ENCODE measurements at regions not wholly inside any gene's neighbourhood (a gene's known extent, or its start where the extent isn't known, plus 50 kb on each side); places are given as distances from the start of the nearest gene placed in this dataset.

DNA sequence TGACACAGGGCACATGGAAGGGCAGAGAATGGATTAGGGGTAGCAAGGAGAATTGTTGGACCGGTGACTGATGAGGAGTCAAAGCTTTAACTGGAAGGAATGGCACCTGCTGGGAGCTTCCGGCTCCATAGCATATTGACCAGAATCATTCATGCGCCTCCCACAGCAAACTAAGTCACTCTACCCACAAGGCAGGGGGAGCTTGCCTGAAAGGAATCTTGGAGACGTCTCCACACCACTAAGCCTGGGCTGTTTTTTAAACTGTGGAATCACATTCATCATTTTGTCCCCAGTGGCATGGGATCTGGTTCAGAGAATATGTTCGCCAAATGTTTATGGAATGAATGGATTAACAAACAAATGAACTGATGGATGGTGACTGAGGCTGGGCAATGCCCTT lies 57.0 kb upstream of the ITGA11 start:
- WGBS, result 76% methylated on average over 5 of the region's 5 CpGs

DNA sequence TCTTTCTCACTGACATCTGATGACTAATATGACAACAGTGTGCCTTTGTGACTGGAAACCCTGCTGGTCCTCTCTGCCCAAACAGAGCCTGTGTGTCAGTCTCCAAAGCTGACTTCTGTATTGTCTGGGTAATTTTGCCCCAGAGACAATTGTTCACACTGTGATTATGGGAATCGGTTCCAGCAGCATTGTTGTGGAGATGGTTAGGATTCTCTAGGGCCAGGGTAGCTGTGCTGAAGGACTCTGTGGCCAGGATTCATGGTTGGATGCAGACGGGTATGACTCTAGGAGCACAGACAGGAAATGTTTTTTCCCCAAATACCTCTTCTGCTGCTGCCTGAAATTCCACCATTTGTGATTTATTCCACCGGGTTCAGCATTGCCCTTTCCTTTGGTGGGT lies 57.5 kb upstream of the ITGA11 start:
- Histone ChIP-seq H3K27ac (ENCODE audit: low read depth in 1 of 2, low read length in 2 of 2) (no peak overlapping the region), H3K27me3 (ENCODE audit: control insufficient read depth in 4 of 4, insufficient read depth in 4 of 4, low read length in 3 of 4) (peaks cover 0 to 5% (median 1%) of the 10 kb centered on the region in 4 donors), H3K4me1 (ENCODE audit: control insufficient read depth in 4 of 4, insufficient read depth in 4 of 4, low read length in 3 of 4) (no peaks in the 10 kb centered on the region), H3K36me3 (ENCODE audit: control insufficient read depth in 4 of 4, insufficient read depth in 3 of 4, low read depth in 1 of 4, low read length in 3 of 4) (no peaks in the 10 kb centered on the region), H3K9me3 (ENCODE audit: control insufficient read depth in 4 of 4, low read length in 3 of 4) (no peaks in the 10 kb centered on the region), H3K4me3 (ENCODE audit: low read depth in 1 of 3, low read length in 3 of 3) (no peak overlapping the region), H3K9ac (ENCODE audit: low read depth in 1 of 2, low read length in 2 of 2) (no peak overlapping the region)
- no peak for DNase-seq (ENCODE audit: low spot score)
- WGBS, result 53% methylated on average over 3 of the region's 3 CpGs
- TF ChIP-seq, protein P1, sequence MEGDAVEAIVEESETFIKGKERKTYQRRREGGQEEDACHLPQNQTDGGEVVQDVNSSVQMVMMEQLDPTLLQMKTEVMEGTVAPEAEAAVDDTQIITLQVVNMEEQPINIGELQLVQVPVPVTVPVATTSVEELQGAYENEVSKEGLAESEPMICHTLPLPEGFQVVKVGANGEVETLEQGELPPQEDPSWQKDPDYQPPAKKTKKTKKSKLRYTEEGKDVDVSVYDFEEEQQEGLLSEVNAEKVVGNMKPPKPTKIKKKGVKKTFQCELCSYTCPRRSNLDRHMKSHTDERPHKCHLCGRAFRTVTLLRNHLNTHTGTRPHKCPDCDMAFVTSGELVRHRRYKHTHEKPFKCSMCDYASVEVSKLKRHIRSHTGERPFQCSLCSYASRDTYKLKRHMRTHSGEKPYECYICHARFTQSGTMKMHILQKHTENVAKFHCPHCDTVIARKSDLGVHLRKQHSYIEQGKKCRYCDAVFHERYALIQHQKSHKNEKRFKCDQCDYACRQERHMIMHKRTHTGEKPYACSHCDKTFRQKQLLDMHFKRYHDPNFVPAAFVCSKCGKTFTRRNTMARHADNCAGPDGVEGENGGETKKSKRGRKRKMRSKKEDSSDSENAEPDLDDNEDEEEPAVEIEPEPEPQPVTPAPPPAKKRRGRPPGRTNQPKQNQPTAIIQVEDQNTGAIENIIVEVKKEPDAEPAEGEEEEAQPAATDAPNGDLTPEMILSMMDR (IDR thresholded peaks at IDR 0.05; ENCODE audit: low read depth, low read length, missing input control), result no peak
- TF ChIP-seq, protein P2, sequence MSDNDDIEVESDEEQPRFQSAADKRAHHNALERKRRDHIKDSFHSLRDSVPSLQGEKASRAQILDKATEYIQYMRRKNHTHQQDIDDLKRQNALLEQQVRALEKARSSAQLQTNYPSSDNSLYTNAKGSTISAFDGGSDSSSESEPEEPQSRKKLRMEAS (IDR thresholded peaks at IDR 0.05), result no peak

More for the DNA sequence above, 57.0 kb upstream of the ITGA11 start:
- Histone ChIP-seq H3K4me3 (ENCODE audit: low read depth in 1 of 3, low read length in 3 of 3) (no peak overlapping the region), H3K36me3 (ENCODE audit: control insufficient read depth in 4 of 4, insufficient read depth in 3 of 4, low read depth in 1 of 4, low read length in 3 of 4) (no peaks in the 10 kb centered on the region), H3K27ac (ENCODE audit: low read depth in 1 of 2, low read length in 2 of 2) (no peak overlapping the region), H3K9me3 (ENCODE audit: control insufficient read depth in 4 of 4, low read length in 3 of 4) (no peaks in the 10 kb centered on the region), H3K27me3 (ENCODE audit: control insufficient read depth in 4 of 4, insufficient read depth in 4 of 4, low read length in 3 of 4) (peaks cover 0 to 5% (median 1%) of the 10 kb centered on the region in 4 donors), H3K4me1 (ENCODE audit: control insufficient read depth in 4 of 4, insufficient read depth in 4 of 4, low read length in 3 of 4) (no peaks in the 10 kb centered on the region), H3K9ac (ENCODE audit: low read depth in 1 of 2, low read length in 2 of 2) (no peak overlapping the region)
- no peak for TF ChIP-seq SP1 (IDR thresholded peaks at IDR 0.05)
- no peak for TF ChIP-seq RXRA (IDR thresholded peaks at IDR 0.05)
- TF ChIP-seq YY1 (IDR thresholded peaks at IDR 0.05), result no peak
- TF ChIP-seq, protein P2 (IDR thresholded peaks at IDR 0.05), result no peak
- TF ChIP-seq, protein P3, sequence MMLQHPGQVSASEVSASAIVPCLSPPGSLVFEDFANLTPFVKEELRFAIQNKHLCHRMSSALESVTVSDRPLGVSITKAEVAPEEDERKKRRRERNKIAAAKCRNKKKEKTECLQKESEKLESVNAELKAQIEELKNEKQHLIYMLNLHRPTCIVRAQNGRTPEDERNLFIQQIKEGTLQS (IDR thresholded peaks at IDR 0.05), result no peak
- TF ChIP-seq TAF1 (conservative IDR thresholded peaks at IDR 0.05), result no peak
- TF ChIP-seq FOXA2 (IDR thresholded peaks at IDR 0.05), result no peak
- TF ChIP-seq HNF4G (IDR thresholded peaks at IDR 0.05), result no peak
- TF ChIP-seq, protein P4, sequence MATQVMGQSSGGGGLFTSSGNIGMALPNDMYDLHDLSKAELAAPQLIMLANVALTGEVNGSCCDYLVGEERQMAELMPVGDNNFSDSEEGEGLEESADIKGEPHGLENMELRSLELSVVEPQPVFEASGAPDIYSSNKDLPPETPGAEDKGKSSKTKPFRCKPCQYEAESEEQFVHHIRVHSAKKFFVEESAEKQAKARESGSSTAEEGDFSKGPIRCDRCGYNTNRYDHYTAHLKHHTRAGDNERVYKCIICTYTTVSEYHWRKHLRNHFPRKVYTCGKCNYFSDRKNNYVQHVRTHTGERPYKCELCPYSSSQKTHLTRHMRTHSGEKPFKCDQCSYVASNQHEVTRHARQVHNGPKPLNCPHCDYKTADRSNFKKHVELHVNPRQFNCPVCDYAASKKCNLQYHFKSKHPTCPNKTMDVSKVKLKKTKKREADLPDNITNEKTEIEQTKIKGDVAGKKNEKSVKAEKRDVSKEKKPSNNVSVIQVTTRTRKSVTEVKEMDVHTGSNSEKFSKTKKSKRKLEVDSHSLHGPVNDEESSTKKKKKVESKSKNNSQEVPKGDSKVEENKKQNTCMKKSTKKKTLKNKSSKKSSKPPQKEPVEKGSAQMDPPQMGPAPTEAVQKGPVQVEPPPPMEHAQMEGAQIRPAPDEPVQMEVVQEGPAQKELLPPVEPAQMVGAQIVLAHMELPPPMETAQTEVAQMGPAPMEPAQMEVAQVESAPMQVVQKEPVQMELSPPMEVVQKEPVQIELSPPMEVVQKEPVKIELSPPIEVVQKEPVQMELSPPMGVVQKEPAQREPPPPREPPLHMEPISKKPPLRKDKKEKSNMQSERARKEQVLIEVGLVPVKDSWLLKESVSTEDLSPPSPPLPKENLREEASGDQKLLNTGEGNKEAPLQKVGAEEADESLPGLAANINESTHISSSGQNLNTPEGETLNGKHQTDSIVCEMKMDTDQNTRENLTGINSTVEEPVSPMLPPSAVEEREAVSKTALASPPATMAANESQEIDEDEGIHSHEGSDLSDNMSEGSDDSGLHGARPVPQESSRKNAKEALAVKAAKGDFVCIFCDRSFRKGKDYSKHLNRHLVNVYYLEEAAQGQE (IDR thresholded peaks at IDR 0.05), result no peak
- DNase-seq (ENCODE audit: low spot score), result no peak

DNA sequence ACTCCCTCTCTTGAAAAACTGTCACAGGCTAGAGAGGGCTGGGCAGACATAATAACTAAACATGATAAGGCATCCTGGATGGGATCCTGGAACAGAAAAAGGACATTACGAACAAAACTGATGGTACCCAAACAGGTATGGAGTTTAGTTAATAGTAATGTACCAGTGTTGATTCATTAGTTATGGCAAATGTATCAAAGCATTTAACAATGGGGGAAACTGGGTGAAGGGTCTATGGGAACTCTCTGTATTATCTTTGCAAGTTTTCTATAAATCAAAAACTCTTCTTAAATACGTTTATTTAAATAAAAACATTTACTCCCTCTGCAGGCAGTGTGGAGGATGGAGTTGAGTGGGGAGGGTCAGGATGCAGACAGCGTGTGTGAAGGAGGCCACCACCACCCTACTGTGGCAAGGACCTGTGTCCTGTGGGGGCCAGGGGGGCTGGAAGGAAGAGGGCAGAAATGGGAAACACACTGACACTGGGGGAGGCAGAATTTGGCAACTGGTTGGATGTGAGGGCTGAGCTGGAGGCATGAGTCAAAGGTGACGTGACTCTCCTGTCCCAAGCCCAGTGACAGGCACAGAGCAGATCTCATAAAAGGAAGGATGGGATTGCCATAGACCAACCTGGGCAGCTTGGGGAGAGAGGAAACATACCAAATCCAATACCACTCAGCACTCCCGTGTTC lies 59.6 kb upstream of the ITGA11 start:
- H3K4me1 ChIP-seq (ENCODE audit: control insufficient read depth in 4 of 4, insufficient read depth in 4 of 4, low read length in 3 of 4), result no peaks in the 10 kb centered on the region
- 80% methylated on average over 5 of the region's 5 CpGs for WGBS
- H3K27ac ChIP-seq (ENCODE audit: low read depth in 1 of 2, low read length in 2 of 2), result no peak overlapping the region
- no peaks in the 10 kb centered on the region for H3K36me3 ChIP-seq (ENCODE audit: control insufficient read depth in 4 of 4, insufficient read depth in 3 of 4, low read depth in 1 of 4, low read length in 3 of 4)
- DNase-seq (ENCODE audit: low spot score), result no peak
- no peak overlapping the region for H3K4me3 ChIP-seq (ENCODE audit: low read depth in 1 of 3, low read length in 3 of 3)
- H3K9ac ChIP-seq (ENCODE audit: low read depth in 1 of 2, low read length in 2 of 2), result no peak overlapping the region
- H3K9me3 ChIP-seq (ENCODE audit: control insufficient read depth in 4 of 4, low read length in 3 of 4), result no peaks in the 10 kb centered on the region
- H3K27me3 ChIP-seq (ENCODE audit: control insufficient read depth in 4 of 4, insufficient read depth in 4 of 4, low read length in 3 of 4), result peaks cover 0 to 5% (median 1%) of the 10 kb centered on the region in 4 donors
- TF ChIP-seq JUND (IDR thresholded peaks at IDR 0.05) (no peak), FOXA1 (IDR thresholded peaks at IDR 0.05) (no peak), EGR1 (IDR thresholded peaks at IDR 0.05; ENCODE audit: low read depth in 2 of 2) (no peak), NR2F2 (IDR thresholded peaks at IDR 0.05) (no peak), HNF4A (conservative IDR thresholded peaks at IDR 0.05) (no peak), HNF4G (IDR thresholded peaks at IDR 0.05) (no peak), SP1 (IDR thresholded peaks at IDR 0.05) (no peak), ZBTB33 (IDR thresholded peaks at IDR 0.05) (no peak)
- TF ChIP-seq, protein P2 (IDR thresholded peaks at IDR 0.05), result no peak
